GM12878 (cell line): ENCODE measurements at regions not wholly inside any gene's neighbourhood (a gene's known extent, or its start where the extent isn't known, plus 50 kb on each side); places are given as distances from the start of the nearest gene placed in this dataset.

ENCODE experiments used
- ATAC-seq: fragments of 200-7000 bp; cut with Tn5 transposase; 3 replicates; pipeline ENCODE4 v1.9.1; 2020; ENCODE audit warnings: mild to moderate bottlenecking, moderate library complexity
- BruUV-seq: library from RNA; stranded (reverse); fragments of 400-500 nt; replicated peaks from 2 replicates; lab custom pipeline; 2021; lab: Mats Ljungman, UMichigan
- CTCF ChIA-PET: fragments of 300-600 bp; sonication (Branson Sonifier 250); formaldehyde crosslinking; extraction: SDS; loops from one replicate; lab custom pipeline; 2021; ENCODE audit warnings: inconsistent platforms; lab: Yijun Ruan, JAX
- POLR2A ChIA-PET: fragments of 350-600 bp; formaldehyde crosslinking; extraction: SDS; loops from one replicate; lab custom pipeline; 2021; ENCODE audit warnings: inconsistent platforms; lab: Charles Lee
- RAD21 ChIA-PET: fragments of 300-600 bp; sonication (Branson Sonifier 250); formaldehyde crosslinking; loops from one replicate; lab custom pipeline; 2023; ENCODE audit warnings: antibody characterized with exemption; ENCODE audit not compliant: unreplicated experiment; lab: Charles Lee
- SMC1A ChIA-PET: fragments of 300-600 bp; sonication (Branson Sonifier 250); formaldehyde crosslinking; loops from one replicate; lab custom pipeline; 2023; ENCODE audit not compliant: unreplicated experiment, uncharacterized antibody; lab: Charles Lee
- DNase-seq: peaks from one replicate; pipeline ENCODE4 v3.0.0-alpha.2; 2011; ENCODE audit warnings: low read depth, low spot score
- FAIRE-seq: peaks from 3 replicates; lab custom pipeline; 2011; peaks lifted over from hg19 to GRCh38; lab: Jason Lieb, UNC
- H2AFZ ChIP-seq: 2 replicates; pipeline ENCODE4 v1.6.0; 2011; ENCODE audit warnings: low read depth, low read length, control low read depth; ENCODE audit not compliant: control insufficient read depth
- H3K27ac ChIP-seq: 2 replicates; pipeline ENCODE4 v1.5.1; 2011; ENCODE audit warnings: control low read depth; ENCODE audit not compliant: control insufficient read depth, insufficient read depth
- H3K27me3 ChIP-seq, 2 experiments: replicated peaks in 1 of 2; 2 replicates each; pipeline versions ENCODE4 v1.6.0 to v1.6.1; 2011; ENCODE audit warnings: low read length in 1 of 2; ENCODE audit not compliant: control insufficient read depth in 2 of 2, insufficient read depth in 2 of 2
- H3K36me3 ChIP-seq, 2 experiments: 2 replicates each; pipeline ENCODE4 v1.5.1; 2011; ENCODE audit warnings: low read length in 1 of 2; ENCODE audit not compliant: control insufficient read depth in 2 of 2, insufficient read depth in 2 of 2
- H3K4me1 ChIP-seq: 2 replicates; pipeline ENCODE4 v1.6.1; 2011; ENCODE audit warnings: mild to moderate bottlenecking, low read length, moderate library complexity, mixed read lengths; ENCODE audit not compliant: control insufficient read depth, insufficient read depth
- H3K4me2 ChIP-seq: 2 replicates; pipeline ENCODE4 v1.6.0; 2011; ENCODE audit warnings: control low read depth; ENCODE audit not compliant: control insufficient read depth, insufficient read depth
- H3K4me3 ChIP-seq: fragments of 200-600 bp; sonication (generic); 2 replicates; pipeline ENCODE4 v1.5.1; 2016
- H3K79me2 ChIP-seq: 2 replicates; pipeline ENCODE4 v1.6.0; 2011; ENCODE audit warnings: low read length; ENCODE audit not compliant: control insufficient read depth, insufficient read depth
- H3K9ac ChIP-seq: 2 replicates; pipeline ENCODE4 v1.8.0; 2011; ENCODE audit warnings: low read length, control low read depth, mixed read lengths; ENCODE audit not compliant: control insufficient read depth, insufficient read depth
- H3K9me3 ChIP-seq: replicated peaks from 3 replicates; pipeline ENCODE4 v1.5.1; 2011; ENCODE audit warnings: mild to moderate bottlenecking, low read length; ENCODE audit not compliant: control insufficient read depth, insufficient read depth
- H4K20me1 ChIP-seq: 2 replicates; pipeline ENCODE4 v1.6.0; 2011; ENCODE audit not compliant: control insufficient read depth, insufficient read depth
- ATF3 ChIP-seq: IDR thresholded peaks from 2 replicates; pipeline ENCODE4 v1.6.1; 2011; ENCODE audit warnings: low read depth, mild to moderate bottlenecking, low read length, moderate library complexity, borderline replicate concordance; ENCODE audit errors: extremely low read depth
- E4F1 ChIP-seq: fragments of 450-650 bp; IDR thresholded peaks from 2 replicates; pipeline ENCODE4 v1.6.1; 2018; ENCODE audit warnings: borderline replicate concordance, mild to moderate bottlenecking; ENCODE audit not compliant: partially characterized antibody
- EED ChIP-seq: sonication (generic); IDR thresholded peaks from 2 replicates; pipeline ENCODE4 v1.6.1; 2016; ENCODE audit warnings: antibody characterized with exemption, low read depth
- NFXL1 ChIP-seq: fragments of 450-650 bp; IDR thresholded peaks from 2 replicates; pipeline ENCODE4 v1.6.1; 2017; ENCODE audit warnings: antibody characterized with exemption, mild to moderate bottlenecking, borderline replicate concordance
- RAD51 ChIP-seq: fragments of 450-650 bp; IDR thresholded peaks from 2 replicates; pipeline ENCODE4 v1.6.1; 2016; ENCODE audit warnings: moderate library complexity, mild to moderate bottlenecking, inconsistent platforms
- STAT1 ChIP-seq: fragments of 450-650 bp; conservative IDR thresholded peaks from 2 replicates; pipeline ENCODE4 v1.6.1; 2014; ENCODE audit warnings: antibody characterized with exemption, mild to moderate bottlenecking
- TARDBP ChIP-seq: IDR thresholded peaks from 2 replicates; pipeline ENCODE4 v1.6.1; 2016; ENCODE audit warnings: borderline replicate concordance
- TCF12 ChIP-seq: IDR thresholded peaks from 2 replicates; pipeline ENCODE4 v1.6.1; 2011; ENCODE audit warnings: low read depth, mild to moderate bottlenecking, low read length
- ZNF384 ChIP-seq: IDR thresholded peaks from 2 replicates; pipeline ENCODE4 v1.6.1; 2012; ENCODE audit warnings: low read depth, mild to moderate bottlenecking, low read length, improper control_type of control experiment, borderline replicate concordance
- ZSCAN29 ChIP-seq: fragments of 450-650 bp; IDR thresholded peaks from 2 replicates; pipeline ENCODE4 v1.6.1; 2017; ENCODE audit warnings: mild to moderate bottlenecking, moderate library complexity
- WGBS: methylation state at CpG from one replicate; pipeline ENCODE4 v1.1.6; 2016; ENCODE audit warnings: low lambda C conversion rate; ENCODE audit not compliant: insufficient replicate concordance, insufficient coverage; ENCODE audit errors: missing lambda C conversion rate; 5-methylcytosine and 5-hydroxymethylcytosine counted together
- in situ Hi-C: fragments of 300-500 bp; cut with MboI; formaldehyde crosslinking; loops from 9 replicates; pipeline ENCODE4 v1.14.3; 2018; ENCODE audit warnings: mixed read lengths
- intact Hi-C: fragments of 100-400 bp; cut with micrococcal nuclease; formaldehyde crosslinking; loops from one replicate; pipeline ENCODE4 v1.14.2; 2022; ENCODE audit not compliant: unreplicated experiment

- no peaks in the 10 kb centered on the region for H3K9me3 ChIP-seq
- H3K79me2 ChIP-seq: no peaks in the 10 kb centered on the region
- H3K27me3 ChIP-seq: peaks cover 0 to 3% of the 10 kb centered on the region in 2 experiments; a peak in 2 of 4 replicates
- no peak for ATAC-seq
- BruUV-seq: no TSS peak
- no peak overlapping the region for H3K9ac ChIP-seq
- in situ Hi-C loops: loop anchor here (10.0 kb wide), 1 partner anchor 352 kb away; the partner anchor contains the start of gene HES1
- CTCF ChIA-PET: interaction anchor here (1.1 to 1.3 kb wide), 2 partner anchors 531 to 561 kb away, joined by 3 read pairs; no protein-coding TSS in a partner anchor
- H4K20me1 ChIP-seq: no peaks in the 10 kb centered on the region
- no peak overlapping the region for H3K27ac ChIP-seq
- POLR2A ChIA-PET: no interaction called here
- intact Hi-C loops: loop anchor here (10.0 kb wide), 1 partner anchor 192 kb away; no protein-coding TSS in a partner anchor
- no peaks in the 10 kb centered on the region for H3K36me3 ChIP-seq
- no peaks in the 10 kb centered on the region for H3K4me1 ChIP-seq
- FAIRE-seq: no peak
- DNase-seq: no peak
- no peak overlapping the region for H3K4me3 ChIP-seq
- TF ChIP-seq E4F1 (no peak), TARDBP (no peak), EED (no peak), ATF3 (no peak), ZNF384 (no peak), STAT1 (no peak), NFXL1 (no peak), RAD51 (no peak), TCF12 (no peak), ZSCAN29 (no peak)
- TF ChIP-seq, all 136 proteins: peak for 0
- RAD21 ChIA-PET: interaction anchor here (1.1 to 1.3 kb wide), 2 partner anchors 355 to 533 kb away, joined by 3 to 6 read pairs; no protein-coding TSS in a partner anchor
- H2AFZ ChIP-seq: no peak overlapping the region
- 42% methylated on average over 3 of the region's 3 CpGs for WGBS
- SMC1A ChIA-PET: no interaction called here
- H3K4me2 ChIP-seq: no peak overlapping the region
These were observed 189.7 kb downstream of the OPA1 start for GRCh38 chr3:193782747-193783146.
